MCF 10A (cell line): ENCODE measurements at regions not wholly inside any gene's neighbourhood (a gene's known extent, or its start where the extent isn't known, plus 50 kb on each side); places are given as distances from the start of the nearest gene placed in this dataset.

ENCODE experiments used
- BruUV-seq: library from RNA; stranded (reverse); fragments of 400-500 nt; replicated peaks from 2 replicates; lab custom pipeline; 2021; lab: Mats Ljungman, UMichigan
- CTCF ChIA-PET: fragments of 300-600 bp; sonication (Branson Sonifier 250); formaldehyde crosslinking; extraction: SDS; loops from one replicate; lab custom pipeline; 2021; ENCODE audit warnings: antibody characterized with exemption, inconsistent platforms; lab: Yijun Ruan, JAX
- POLR2A ChIA-PET: fragments of 300-600, 350-650 bp; sonication (Branson Sonifier 250); formaldehyde crosslinking; extraction: SDS; loops from one replicate; lab custom pipeline; 2020; ENCODE audit warnings: antibody characterized with exemption, inconsistent platforms; lab: Yijun Ruan, JAX
- DNase-seq: peaks from one replicate; pipeline ENCODE4 v3.0.0-alpha.2; 2018; ENCODE audit not compliant: unreplicated experiment
- H3K27ac Mint-ChIP-seq: one replicate; pipeline ENCODE4 v1.8.0; 2022; ENCODE audit warnings: mild to moderate bottlenecking, low read depth, mixed read lengths; ENCODE audit not compliant: unreplicated experiment
- H3K27me3 Mint-ChIP-seq: one replicate; pipeline ENCODE4 v1.8.0; 2022; ENCODE audit warnings: mixed read lengths; ENCODE audit not compliant: insufficient read depth, unreplicated experiment
- H3K36me3 Mint-ChIP-seq: one replicate; pipeline ENCODE4 v1.8.0; 2022; ENCODE audit warnings: mild to moderate bottlenecking, moderate library complexity, mixed read lengths; ENCODE audit not compliant: insufficient read depth, unreplicated experiment
- H3K4me1 Mint-ChIP-seq: one replicate; pipeline ENCODE4 v1.8.0; 2022; ENCODE audit warnings: mixed read lengths; ENCODE audit not compliant: insufficient read depth, unreplicated experiment
- H3K4me3 Mint-ChIP-seq: one replicate; pipeline ENCODE4 v1.8.0; 2022; ENCODE audit warnings: mild to moderate bottlenecking, moderate library complexity, mixed read lengths; ENCODE audit not compliant: unreplicated experiment
- H3K9me3 Mint-ChIP-seq: one replicate; pipeline ENCODE4 v1.8.0; 2022; ENCODE audit warnings: mixed read lengths; ENCODE audit not compliant: unreplicated experiment
- CTCF ChIP-seq: fragments of 200-600 bp; IDR thresholded peaks from one replicate; pipeline ENCODE4 v1.8.0; 2022; ENCODE audit warnings: antibody characterized with exemption, mild to moderate bottlenecking; ENCODE audit not compliant: unreplicated experiment
- intact Hi-C: fragments of 100-400 bp; cut with micrococcal nuclease; formaldehyde crosslinking; loops from 2 replicates; pipeline ENCODE4 v1.14.1; 2022

- H3K27ac Mint-ChIP-seq = no peak overlapping the region
- ChIA-PET CTCF (no interaction called here), POLR2A (interaction anchor here (0.6 kb wide), 1 partner anchor 600 kb away, joined by 3 read pairs; no protein-coding TSS in a partner anchor)
- no peak overlapping the region for H3K4me3 Mint-ChIP-seq
- TF ChIP-seq CTCF = no peak
- no peaks in the 10 kb centered on the region for H3K9me3 Mint-ChIP-seq
- H3K27me3 Mint-ChIP-seq = no peaks in the 10 kb centered on the region
- intact Hi-C loops = no loop called here
- no TSS peak for BruUV-seq
- peaks cover 8% of the 10 kb centered on the region for H3K4me1 Mint-ChIP-seq
- H3K36me3 Mint-ChIP-seq = no peaks in the 10 kb centered on the region
- DNase-seq = no peak
Observed at GRCh38 chr15:21262851-21263425, 177.4 kb downstream of the POTEB3 start.

GRCh38 chr15:21261965-21262850, 178.1 kb downstream of the POTEB3 start:
- no TSS peak for BruUV-seq
- POLR2A ChIA-PET = interaction anchor here (0.6 kb wide), 1 partner anchor 600 kb away, joined by 3 read pairs; no protein-coding TSS in a partner anchor

GRCh38 chr15:21261396-21261964, 178.8 kb downstream of the POTEB3 start:
- no peak for TF ChIP-seq CTCF
- H3K9me3 Mint-ChIP-seq = no peaks in the 10 kb centered on the region
- H3K36me3 Mint-ChIP-seq = no peaks in the 10 kb centered on the region
- no peak overlapping the region for H3K4me3 Mint-ChIP-seq
- no peak overlapping the region for H3K27ac Mint-ChIP-seq
- no peak for DNase-seq
- intact Hi-C loops = no loop called here
- no peaks in the 10 kb centered on the region for H3K27me3 Mint-ChIP-seq
- BruUV-seq = no TSS peak
- POLR2A ChIA-PET = interaction anchor here (0.6 kb wide), 1 partner anchor 591 kb away, joined by 3 read pairs; no protein-coding TSS in a partner anchor
- peaks cover 8% of the 10 kb centered on the region for H3K4me1 Mint-ChIP-seq
- CTCF ChIA-PET = interaction anchor here (0.6 to 1.5 kb wide), 3 partner anchors 9 to 960 kb away, joined by 3 read pairs; no protein-coding TSS in a partner anchor

More at GRCh38 chr15:21261965-21262850, 178.1 kb downstream of the POTEB3 start:
- no peaks in the 10 kb centered on the region for H3K27me3 Mint-ChIP-seq
- H3K4me3 Mint-ChIP-seq = no peak overlapping the region
- CTCF ChIA-PET = interaction anchor here (1.2 to 1.5 kb wide), 2 partner anchors 8 to 10 kb away, joined by 3 read pairs; no protein-coding TSS in a partner anchor
- no peak for TF ChIP-seq CTCF
- intact Hi-C loops = no loop called here
- H3K9me3 Mint-ChIP-seq = no peaks in the 10 kb centered on the region
- no peak overlapping the region for H3K27ac Mint-ChIP-seq
- DNase-seq = no peak
- no peaks in the 10 kb centered on the region for H3K36me3 Mint-ChIP-seq
- peaks cover 8% of the 10 kb centered on the region for H3K4me1 Mint-ChIP-seq
